Calu3 (cell line): ENCODE measurements at regions not wholly inside any gene's neighbourhood (a gene's known extent, or its start where the extent isn't known, plus 50 kb on each side); places are given as distances from the start of the nearest gene placed in this dataset.

Source experiments
- BruUV-seq: library from RNA; stranded (reverse); fragments of 400-500 nt; replicated peaks from 2 replicates; lab custom pipeline; 2021; lab: Mats Ljungman, UMichigan
- CTCF ChIA-PET: fragments of 300-600 bp; sonication (Branson Sonifier 250); formaldehyde crosslinking; loops from one replicate; lab custom pipeline; 2022; ENCODE audit warnings: antibody characterized with exemption; lab: Charles Lee
- DNase-seq: peaks from one replicate; pipeline ENCODE4 v3.0.0; 2022
- H3K27ac Mint-ChIP-seq: one replicate; pipeline ENCODE4 v1.8.0; 2022; ENCODE audit warnings: mixed read lengths; ENCODE audit not compliant: unreplicated experiment
- H3K27me3 Mint-ChIP-seq: one replicate; pipeline ENCODE4 v1.8.0; 2022; ENCODE audit warnings: mixed read lengths; ENCODE audit not compliant: unreplicated experiment
- H3K36me3 Mint-ChIP-seq: one replicate; pipeline ENCODE4 v1.8.0; 2022; ENCODE audit warnings: mild to moderate bottlenecking, moderate library complexity, mixed read lengths; ENCODE audit not compliant: insufficient read depth, unreplicated experiment
- H3K4me1 Mint-ChIP-seq: one replicate; pipeline ENCODE4 v1.8.0; 2022; ENCODE audit warnings: mild to moderate bottlenecking, low read depth, mixed read lengths; ENCODE audit not compliant: unreplicated experiment
- H3K4me3 Mint-ChIP-seq: one replicate; pipeline ENCODE4 v1.8.0; 2022; ENCODE audit warnings: mild to moderate bottlenecking, low read depth, moderate library complexity, mixed read lengths; ENCODE audit not compliant: unreplicated experiment
- H3K9me3 Mint-ChIP-seq: one replicate; pipeline ENCODE4 v1.8.0; 2022; ENCODE audit warnings: low read depth, mixed read lengths; ENCODE audit not compliant: unreplicated experiment
- intact Hi-C: fragments of 100-400 bp; cut with micrococcal nuclease; formaldehyde crosslinking; loops from one replicate; pipeline ENCODE4 v1.10.0; 2022; ENCODE audit not compliant: unreplicated experiment
- TF ChIP-seq, protein P1 (sequence below): fragments of 200-600 bp; IDR thresholded peaks from one replicate; pipeline ENCODE4 v1.8.0; 2022; ENCODE audit warnings: antibody characterized with exemption; ENCODE audit not compliant: unreplicated experiment

- no TSS peak for BruUV-seq
- Mint-ChIP-seq H3K27ac (no peak overlapping the region), H3K27me3 (no peaks in the 10 kb centered on the region), H3K4me1 (no peaks in the 10 kb centered on the region), H3K4me3 (no peak overlapping the region), H3K9me3 (no peaks in the 10 kb centered on the region), H3K36me3 (no peaks in the 10 kb centered on the region)
- no peak for DNase-seq
- intact Hi-C loops = no loop called here
- TF ChIP-seq, protein P1, sequence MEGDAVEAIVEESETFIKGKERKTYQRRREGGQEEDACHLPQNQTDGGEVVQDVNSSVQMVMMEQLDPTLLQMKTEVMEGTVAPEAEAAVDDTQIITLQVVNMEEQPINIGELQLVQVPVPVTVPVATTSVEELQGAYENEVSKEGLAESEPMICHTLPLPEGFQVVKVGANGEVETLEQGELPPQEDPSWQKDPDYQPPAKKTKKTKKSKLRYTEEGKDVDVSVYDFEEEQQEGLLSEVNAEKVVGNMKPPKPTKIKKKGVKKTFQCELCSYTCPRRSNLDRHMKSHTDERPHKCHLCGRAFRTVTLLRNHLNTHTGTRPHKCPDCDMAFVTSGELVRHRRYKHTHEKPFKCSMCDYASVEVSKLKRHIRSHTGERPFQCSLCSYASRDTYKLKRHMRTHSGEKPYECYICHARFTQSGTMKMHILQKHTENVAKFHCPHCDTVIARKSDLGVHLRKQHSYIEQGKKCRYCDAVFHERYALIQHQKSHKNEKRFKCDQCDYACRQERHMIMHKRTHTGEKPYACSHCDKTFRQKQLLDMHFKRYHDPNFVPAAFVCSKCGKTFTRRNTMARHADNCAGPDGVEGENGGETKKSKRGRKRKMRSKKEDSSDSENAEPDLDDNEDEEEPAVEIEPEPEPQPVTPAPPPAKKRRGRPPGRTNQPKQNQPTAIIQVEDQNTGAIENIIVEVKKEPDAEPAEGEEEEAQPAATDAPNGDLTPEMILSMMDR = no peak
- CTCF ChIA-PET = no interaction called here
These were observed 92.3 kb upstream of the CHODL start for GRCh38 chr21:18152371-18152770.

DNA sequence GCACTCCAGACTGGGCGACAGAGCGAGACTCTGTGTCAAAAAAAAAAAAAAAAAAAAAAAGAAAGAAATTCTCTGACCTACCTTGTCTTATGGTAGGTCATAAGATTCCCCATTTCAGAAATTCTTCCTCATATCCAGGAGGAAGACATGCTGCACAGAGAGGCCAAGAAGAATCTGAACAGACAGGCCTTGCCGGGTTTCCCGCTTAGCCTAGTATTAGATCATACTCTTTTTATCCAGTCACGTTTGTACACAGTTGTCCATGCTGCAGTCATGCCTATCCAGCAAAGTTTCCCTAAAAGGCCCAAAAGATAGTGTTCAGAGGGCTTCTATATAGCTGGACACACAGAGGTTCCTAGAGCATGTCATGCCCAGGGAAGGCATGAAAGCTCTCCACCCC lies 93.6 kb upstream of the CHODL start:
- Mint-ChIP-seq H3K9me3 (peaks cover 3% of the 10 kb centered on the region), H3K27me3 (no peaks in the 10 kb centered on the region), H3K4me3 (no peak overlapping the region), H3K4me1 (no peaks in the 10 kb centered on the region), H3K36me3 (no peaks in the 10 kb centered on the region), H3K27ac (no peak overlapping the region)
- DNase-seq = no peak
- TF ChIP-seq, protein P1 = no peak
- no TSS peak for BruUV-seq
- intact Hi-C loops = no loop called here
- CTCF ChIA-PET = no interaction called here

GRCh38 chr21:18148401-18148800 lies 96.2 kb upstream of the CHODL start:
- peaks cover 3% of the 10 kb centered on the region for H3K9me3 Mint-ChIP-seq
- H3K27ac Mint-ChIP-seq = no peak overlapping the region
- no TSS peak for BruUV-seq
- no peaks in the 10 kb centered on the region for H3K4me1 Mint-ChIP-seq
- DNase-seq = no peak
- no peaks in the 10 kb centered on the region for H3K36me3 Mint-ChIP-seq
- CTCF ChIA-PET = no interaction called here
- intact Hi-C loops = no loop called here
- H3K4me3 Mint-ChIP-seq = no peak overlapping the region
- TF ChIP-seq, protein P1 = no peak
- H3K27me3 Mint-ChIP-seq = no peaks in the 10 kb centered on the region

DNA sequence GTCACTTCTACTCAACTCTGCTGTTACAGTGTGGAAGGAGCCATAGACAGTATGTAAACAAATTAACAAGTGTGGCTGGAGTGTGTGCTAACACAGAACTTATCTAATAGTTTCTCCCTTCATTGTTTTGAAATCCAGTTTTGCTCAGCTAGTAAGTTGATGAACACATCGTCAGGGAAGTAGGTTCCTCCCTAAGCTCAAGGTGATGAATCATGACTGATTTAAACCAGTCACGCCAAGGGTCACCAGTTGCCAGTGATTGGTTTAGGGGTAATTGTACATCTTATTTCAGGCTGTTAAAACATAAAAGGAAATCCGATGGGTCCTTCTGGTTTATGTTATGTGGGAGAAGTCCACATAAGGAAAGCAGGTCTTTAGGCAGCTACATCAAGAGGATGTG lies 97.0 kb upstream of the CHODL start:
- BruUV-seq = no TSS peak
- Mint-ChIP-seq H3K36me3 (no peaks in the 10 kb centered on the region), H3K27ac (no peak overlapping the region), H3K4me3 (no peak overlapping the region), H3K9me3 (peaks cover 3% of the 10 kb centered on the region), H3K27me3 (no peaks in the 10 kb centered on the region), H3K4me1 (no peaks in the 10 kb centered on the region)
- intact Hi-C loops = no loop called here
- CTCF ChIA-PET = no interaction called here
- TF ChIP-seq, protein P1 = no peak
- DNase-seq = no peak

GRCh38 chr21:18146820-18147219 lies 97.8 kb upstream of the CHODL start:
- no peaks in the 10 kb centered on the region for H3K27me3 Mint-ChIP-seq
- TF ChIP-seq, protein P1 = no peak
- no peaks in the 10 kb centered on the region for H3K36me3 Mint-ChIP-seq
- no TSS peak for BruUV-seq
- intact Hi-C loops = no loop called here
- peaks cover 3% of the 10 kb centered on the region for H3K9me3 Mint-ChIP-seq
- no peak overlapping the region for H3K27ac Mint-ChIP-seq
- CTCF ChIA-PET = no interaction called here
- H3K4me3 Mint-ChIP-seq = no peak overlapping the region
- no peaks in the 10 kb centered on the region for H3K4me1 Mint-ChIP-seq
- DNase-seq = no peak
